A673 (cell line): ENCODE measurements at regions not wholly inside any gene's neighbourhood (a gene's known extent, or its start where the extent isn't known, plus 50 kb on each side); places are given as distances from the start of the nearest gene placed in this dataset.

ENCODE experiments used
- BruUV-seq: library from RNA; stranded (reverse); fragments of 400-500 nt; replicated peaks from 2 replicates; lab custom pipeline; 2021; lab: Mats Ljungman, UMichigan
- CTCF ChIA-PET: fragments of 300-600 bp; sonication (Branson Sonifier 250); formaldehyde crosslinking; loops from one replicate; lab custom pipeline; 2022; ENCODE audit warnings: antibody characterized with exemption; lab: Charles Lee
- POLR2A ChIA-PET: fragments of 300-600 bp; sonication (Branson Sonifier 250); formaldehyde crosslinking; loops from one replicate; lab custom pipeline; 2022; ENCODE audit warnings: antibody characterized with exemption; ENCODE audit not compliant: low non-redundant PET; lab: Charles Lee
- DNase-seq: peaks from one replicate; pipeline ENCODE4 v3.0.0-alpha.2; 2015; ENCODE audit warnings: low spot score
- H3K27ac ChIP-seq: fragments of 200-600 bp; sonication (generic); 2 replicates; pipeline ENCODE4 v1.5.1; 2016; ENCODE audit warnings: mixed run types, low read depth, mild to moderate bottlenecking, mixed read lengths, antibody characterized with exemption, low read length; ENCODE audit not compliant: poor library complexity, severe bottlenecking
- H3K27me3 ChIP-seq: fragments of 200-600 bp; sonication (generic); replicated peaks from 2 replicates; pipeline ENCODE4 v1.6.1; 2017; ENCODE audit warnings: mixed run types, low read depth, mild to moderate bottlenecking, mixed read lengths, antibody characterized with exemption, low read length; ENCODE audit not compliant: insufficient read depth, poor library complexity
- H3K36me3 ChIP-seq: fragments of 200-600 bp; sonication (generic); 2 replicates; pipeline ENCODE4 v1.6.1; 2016; ENCODE audit warnings: mixed run types, mild to moderate bottlenecking, mixed read lengths, antibody characterized with exemption, low read length; ENCODE audit not compliant: insufficient read depth, poor library complexity, severe bottlenecking
- H3K4me1 ChIP-seq: fragments of 200-600 bp; sonication (generic); 2 replicates; pipeline ENCODE4 v1.6.1; 2017; ENCODE audit warnings: mixed run types, mild to moderate bottlenecking, mixed read lengths, antibody characterized with exemption, low read length; ENCODE audit not compliant: insufficient read depth, poor library complexity, severe bottlenecking
- H3K4me3 ChIP-seq: fragments of 200-600 bp; sonication (generic); 2 replicates; pipeline ENCODE4 v1.5.1; 2016; ENCODE audit warnings: low read depth, mixed run types, mild to moderate bottlenecking, mixed read lengths, low read length; ENCODE audit not compliant: poor library complexity, severe bottlenecking
- H3K9me3 ChIP-seq: fragments of 200-600 bp; sonication (generic); 2 replicates; pipeline ENCODE4 v1.6.1; 2016; ENCODE audit warnings: mixed run types, low read depth, mild to moderate bottlenecking, mixed read lengths, antibody characterized with exemption, low read length; ENCODE audit not compliant: poor library complexity, severe bottlenecking
- EZH2 ChIP-seq: fragments of 200-600 bp; sonication (generic); IDR thresholded peaks from 2 replicates; pipeline ENCODE4 v1.6.1; 2017; ENCODE audit warnings: borderline replicate concordance, low read depth, mild to moderate bottlenecking, mixed read lengths, antibody characterized with exemption, low read length; ENCODE audit not compliant: poor library complexity, severe bottlenecking
- intact Hi-C: fragments of 100-400 bp; cut with micrococcal nuclease; formaldehyde crosslinking; loops from one replicate; pipeline ENCODE4 v1.10.0; 2022; ENCODE audit not compliant: unreplicated experiment
- TF ChIP-seq, protein P1 (sequence below): fragments of 300-800, 200-600 bp; sonication (generic); conservative IDR thresholded peaks from 2 replicates; pipeline ENCODE4 v1.5.1; 2017; ENCODE audit warnings: low read depth, mild to moderate bottlenecking, antibody characterized with exemption, low read length, moderate library complexity, mixed read lengths

DNA sequence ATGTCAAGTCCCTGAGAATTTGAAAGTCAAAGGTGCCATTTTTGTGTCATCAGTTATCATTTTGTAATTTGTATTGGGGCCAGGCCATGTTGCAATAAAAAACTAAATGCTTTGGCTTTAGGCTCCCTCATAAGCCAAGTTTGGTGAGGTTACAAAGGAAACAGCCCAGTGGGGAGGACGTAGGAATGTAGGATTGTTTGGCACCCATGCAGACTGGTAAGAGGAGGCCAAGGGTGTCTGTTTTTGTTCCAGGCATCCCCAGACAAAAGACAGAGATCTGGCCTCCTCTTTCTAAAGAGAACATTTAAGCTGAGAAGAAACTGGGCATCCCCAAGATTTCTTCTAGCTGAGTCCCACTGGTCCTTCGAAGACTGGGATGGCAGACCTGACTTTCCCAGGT lies 111.7 kb downstream of the SUDS3 start:
- intact Hi-C loops = no loop called here
- DNase-seq = no peak
- no TSS peak for BruUV-seq
- CTCF ChIA-PET = no interaction called here
- no peaks in the 10 kb centered on the region for H3K4me1 ChIP-seq
- no peak overlapping the region for H3K4me3 ChIP-seq
- no peaks in the 10 kb centered on the region for H3K9me3 ChIP-seq
- peaks cover 59% of the 10 kb centered on the region for H3K27me3 ChIP-seq
- H3K27ac ChIP-seq = no peak overlapping the region
- POLR2A ChIA-PET = no interaction called here
- H3K36me3 ChIP-seq = no peaks in the 10 kb centered on the region
- no peak for TF ChIP-seq EZH2
- TF ChIP-seq, protein P1, sequence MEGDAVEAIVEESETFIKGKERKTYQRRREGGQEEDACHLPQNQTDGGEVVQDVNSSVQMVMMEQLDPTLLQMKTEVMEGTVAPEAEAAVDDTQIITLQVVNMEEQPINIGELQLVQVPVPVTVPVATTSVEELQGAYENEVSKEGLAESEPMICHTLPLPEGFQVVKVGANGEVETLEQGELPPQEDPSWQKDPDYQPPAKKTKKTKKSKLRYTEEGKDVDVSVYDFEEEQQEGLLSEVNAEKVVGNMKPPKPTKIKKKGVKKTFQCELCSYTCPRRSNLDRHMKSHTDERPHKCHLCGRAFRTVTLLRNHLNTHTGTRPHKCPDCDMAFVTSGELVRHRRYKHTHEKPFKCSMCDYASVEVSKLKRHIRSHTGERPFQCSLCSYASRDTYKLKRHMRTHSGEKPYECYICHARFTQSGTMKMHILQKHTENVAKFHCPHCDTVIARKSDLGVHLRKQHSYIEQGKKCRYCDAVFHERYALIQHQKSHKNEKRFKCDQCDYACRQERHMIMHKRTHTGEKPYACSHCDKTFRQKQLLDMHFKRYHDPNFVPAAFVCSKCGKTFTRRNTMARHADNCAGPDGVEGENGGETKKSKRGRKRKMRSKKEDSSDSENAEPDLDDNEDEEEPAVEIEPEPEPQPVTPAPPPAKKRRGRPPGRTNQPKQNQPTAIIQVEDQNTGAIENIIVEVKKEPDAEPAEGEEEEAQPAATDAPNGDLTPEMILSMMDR = no peak

DNA sequence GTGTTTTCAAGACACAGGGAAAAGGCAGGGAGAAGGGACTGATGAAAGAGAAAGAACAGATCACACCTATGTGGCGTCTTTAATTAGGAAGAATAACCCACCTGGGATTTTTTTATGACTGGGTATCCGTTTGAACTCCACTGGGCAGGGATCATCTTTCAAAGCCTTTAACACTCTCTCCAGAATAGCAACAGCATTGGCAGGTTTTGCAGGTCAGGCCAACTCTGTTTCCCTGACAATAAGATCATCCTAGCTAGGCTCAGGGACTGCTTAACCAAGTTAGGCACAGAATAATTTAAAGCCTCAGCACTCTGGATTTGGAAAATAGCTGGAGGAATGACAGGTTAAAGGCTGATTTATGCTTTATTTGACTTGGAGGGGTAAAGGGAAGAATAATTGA lies 117.6 kb downstream of the SUDS3 start:
- no TSS peak for BruUV-seq

DNA sequence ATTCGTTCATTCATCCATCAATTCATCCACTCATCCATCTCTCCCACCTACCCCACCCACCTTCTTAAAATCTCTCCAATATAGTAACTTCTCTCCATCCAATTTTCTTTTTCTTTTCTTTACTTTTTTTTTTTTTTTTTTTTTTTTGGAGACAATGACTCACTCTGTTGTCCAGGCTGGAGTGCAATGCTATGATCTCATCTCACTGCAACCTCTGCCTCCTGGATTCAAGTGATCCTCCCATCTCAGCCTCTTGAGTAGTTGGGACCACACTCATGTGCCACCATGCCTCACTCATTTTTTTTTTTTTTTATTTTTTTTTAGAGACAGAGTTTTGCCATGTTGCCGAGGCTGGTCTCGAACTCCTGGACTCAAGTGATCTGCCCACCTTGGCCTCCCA lies 118.4 kb downstream of the SUDS3 start:
- ChIA-PET CTCF (no interaction called here), POLR2A (no interaction called here)
- DNase-seq = no peak
- TF ChIP-seq, protein P1 = no peak
- TF ChIP-seq EZH2 = no peak
- Histone ChIP-seq H3K4me3 (no peak overlapping the region), H3K4me1 (no peaks in the 10 kb centered on the region), H3K9me3 (no peaks in the 10 kb centered on the region), H3K27me3 (peaks cover 26% of the 10 kb centered on the region), H3K27ac (no peak overlapping the region), H3K36me3 (no peaks in the 10 kb centered on the region)
- BruUV-seq = no TSS peak
- intact Hi-C loops = no loop called here

More for the DNA sequence above, 117.6 kb downstream of the SUDS3 start:
- POLR2A ChIA-PET = no interaction called here
- Histone ChIP-seq H3K4me1 (no peaks in the 10 kb centered on the region), H3K36me3 (no peaks in the 10 kb centered on the region), H3K27ac (no peak overlapping the region), H3K9me3 (no peaks in the 10 kb centered on the region), H3K27me3 (peaks cover 26% of the 10 kb centered on the region), H3K4me3 (no peak overlapping the region)
- no peak for TF ChIP-seq EZH2
- TF ChIP-seq, protein P1 = no peak
- CTCF ChIA-PET = no interaction called here
- no peak for DNase-seq
- intact Hi-C loops = no loop called here
